NCI-H748 treated with DMSO at 0.1 percent for 48 hours (cell line): ENCODE measurements at regions not wholly inside any gene's neighbourhood (a gene's known extent, or its start where the extent isn't known, plus 50 kb on each side); places are given as distances from the start of the nearest gene placed in this dataset.
"Not testable (repeated sequence)": the region's sequence is repeated elsewhere in the genome, so short reads cannot be mapped to it uniquely, and the experiment has no call there.

ENCODE experiments used
- DNase-seq: peaks from one replicate; lab custom pipeline; 2025; lab: John Stamatoyannopoulos, UW

- no peak for DNase-seq
These were observed 540.3 kb upstream of the CADM1 start for GRCh38 chr11:116044520-116044919.

GRCh38 chr11:116043857-116044256, 539.6 kb upstream of the CADM1 start:
- DNase-seq: no peak

GRCh38 chr11:116043059-116043458, 538.8 kb upstream of the CADM1 start:
- DNase-seq: not testable (repeated sequence)

- no peak for DNase-seq
These were observed 537.9 kb upstream of the CADM1 start for GRCh38 chr11:116042146-116042545.

GRCh38 chr11:116037861-116038260, 533.6 kb upstream of the CADM1 start:
- peak; percentile 19 for DNase-seq

GRCh38 chr11:116035977-116036376, 531.8 kb upstream of the CADM1 start:
- DNase-seq: peak; percentile 84

GRCh38 chr11:116033931-116034553, 529.8 kb upstream of the CADM1 start:
- DNase-seq: peak; percentile 39

- no peak for DNase-seq
These were observed 526.6 kb upstream of the CADM1 start for GRCh38 chr11:116030697-116031331.

- peak; percentile 48 for DNase-seq
These were observed 524.3 kb upstream of the CADM1 start for GRCh38 chr11:116028506-116028905.

GRCh38 chr11:115999437-115999836, 495.2 kb upstream of the CADM1 start:
- DNase-seq: no peak

- no peak for DNase-seq
These were observed 492.6 kb upstream of the CADM1 start for GRCh38 chr11:115996808-115997188.

GRCh38 chr11:115996125-115996807, 492.1 kb upstream of the CADM1 start:
- DNase-seq: no peak

- DNase-seq: no peak
These were observed 489.4 kb upstream of the CADM1 start for GRCh38 chr11:115993590-115993989.

- DNase-seq: no peak
These were observed 485.8 kb upstream of the CADM1 start for GRCh38 chr11:115990004-115990447.

- DNase-seq: no peak
These were observed 481.7 kb upstream of the CADM1 start for GRCh38 chr11:115985896-115986295.

- DNase-seq: no peak
These were observed 480.0 kb upstream of the CADM1 start for GRCh38 chr11:115984228-115984627.

- DNase-seq: no peak
These were observed 478.5 kb upstream of the CADM1 start for GRCh38 chr11:115982666-115983065.

GRCh38 chr11:115981814-115982471, 477.7 kb upstream of the CADM1 start:
- no peak for DNase-seq

GRCh38 chr11:115981104-115981481, 476.9 kb upstream of the CADM1 start:
- DNase-seq: no peak

GRCh38 chr11:115980337-115981103, 476.3 kb upstream of the CADM1 start:
- DNase-seq: no peak

GRCh38 chr11:115974703-115975102, 470.5 kb upstream of the CADM1 start:
- no peak for DNase-seq

- DNase-seq: peak; percentile 48
These were observed 463.0 kb upstream of the CADM1 start for GRCh38 chr11:115967203-115967602.
